ENCODE measurements at regions not wholly inside any gene's neighbourhood (a gene's known extent, or its start where the extent isn't known, plus 50 kb on each side); places are given as distances from the start of the nearest gene placed in this dataset.
A peak's percentile ranks its signal among the peaks of the same experiment; 100 is the strongest.

DNA sequence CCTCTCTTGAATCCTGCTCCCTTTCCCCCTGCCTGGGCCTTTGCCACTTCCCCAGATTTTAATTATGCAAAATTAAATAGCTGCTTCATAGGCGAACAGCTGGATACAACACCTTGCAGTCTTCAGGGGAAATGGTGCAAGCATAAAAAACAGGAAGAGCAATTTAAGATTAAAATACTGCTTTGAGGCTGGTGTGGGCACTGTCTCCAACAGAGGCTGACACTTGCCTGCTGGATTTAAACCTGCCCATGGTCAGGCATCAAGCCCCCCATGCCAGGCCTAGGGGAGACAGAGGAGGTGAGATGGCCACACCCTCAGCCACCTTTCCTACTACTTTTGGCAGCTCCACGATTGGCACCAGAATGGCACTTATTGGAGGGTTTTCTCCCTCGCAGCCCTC, 110.1 kb upstream of the DIO3 start:
- 76 to 83% (median 80%) methylated on average over 3 of the region's 3 CpGs for WGBS, 5 donors
- Histone ChIP-seq H3K27me3 (peaks cover 0 to 52% (median 5%) of the 10 kb centered on the region in 3 donors), H3K27ac (no peak overlapping the region), H3K9me3 (no peaks in the 10 kb centered on the region), H3K4me1 (no peaks in the 10 kb centered on the region), H3K4me3 (no peak overlapping the region), H3K36me3 (no peaks in the 10 kb centered on the region)
- TF ChIP-seq POLR2AphosphoS5 (IDR thresholded peaks at IDR 0.05) (no peak), EP300 (IDR thresholded peaks at IDR 0.05) (no peak), POLR2A (IDR thresholded peaks at IDR 0.05) (no peak)
- TF ChIP-seq, protein P1, sequence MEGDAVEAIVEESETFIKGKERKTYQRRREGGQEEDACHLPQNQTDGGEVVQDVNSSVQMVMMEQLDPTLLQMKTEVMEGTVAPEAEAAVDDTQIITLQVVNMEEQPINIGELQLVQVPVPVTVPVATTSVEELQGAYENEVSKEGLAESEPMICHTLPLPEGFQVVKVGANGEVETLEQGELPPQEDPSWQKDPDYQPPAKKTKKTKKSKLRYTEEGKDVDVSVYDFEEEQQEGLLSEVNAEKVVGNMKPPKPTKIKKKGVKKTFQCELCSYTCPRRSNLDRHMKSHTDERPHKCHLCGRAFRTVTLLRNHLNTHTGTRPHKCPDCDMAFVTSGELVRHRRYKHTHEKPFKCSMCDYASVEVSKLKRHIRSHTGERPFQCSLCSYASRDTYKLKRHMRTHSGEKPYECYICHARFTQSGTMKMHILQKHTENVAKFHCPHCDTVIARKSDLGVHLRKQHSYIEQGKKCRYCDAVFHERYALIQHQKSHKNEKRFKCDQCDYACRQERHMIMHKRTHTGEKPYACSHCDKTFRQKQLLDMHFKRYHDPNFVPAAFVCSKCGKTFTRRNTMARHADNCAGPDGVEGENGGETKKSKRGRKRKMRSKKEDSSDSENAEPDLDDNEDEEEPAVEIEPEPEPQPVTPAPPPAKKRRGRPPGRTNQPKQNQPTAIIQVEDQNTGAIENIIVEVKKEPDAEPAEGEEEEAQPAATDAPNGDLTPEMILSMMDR (IDR thresholded peaks at IDR 0.05) = no peak
- intact Hi-C loops (cut with DNase I; ENCODE audit: low total_unique reads) = no loop called here
- DNase-seq = peak in 1 of 2 donors; percentile 9

DNA sequence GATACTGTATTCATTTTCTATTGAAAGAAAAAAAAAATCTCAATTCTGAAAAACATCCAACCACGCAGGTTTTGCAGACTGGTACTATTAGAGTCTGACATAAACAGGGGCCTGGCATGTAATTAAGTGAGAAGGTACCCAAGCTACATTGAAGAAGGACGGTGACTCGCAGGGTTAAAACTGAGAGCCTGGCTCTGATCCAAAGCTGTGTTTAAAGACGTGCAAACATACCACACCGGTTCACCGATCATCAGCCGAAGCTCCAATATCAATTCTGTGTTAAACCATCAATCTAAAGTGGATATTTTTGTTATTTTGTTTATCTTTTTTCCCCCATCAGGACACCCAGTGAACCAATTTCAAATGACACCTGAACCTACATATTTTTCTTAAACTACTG, 108.1 kb upstream of the DIO3 start:
- Histone ChIP-seq H3K27ac (no peak overlapping the region), H3K9me3 (no peaks in the 10 kb centered on the region), H3K36me3 (no peaks in the 10 kb centered on the region), H3K27me3 (peaks cover 13 to 56% (median 18%) of the 10 kb centered on the region in 3 donors), H3K4me1 (peaks cover 0 to 11% (median under 1%) of the 10 kb centered on the region in 4 donors), H3K4me3 (no peak overlapping the region)
- DNase-seq = no peak
- WGBS, 5 donors = 48 to 52% (median 49%) methylated on average over 7 of the region's 7 CpGs
- TF ChIP-seq, protein P1 (IDR thresholded peaks at IDR 0.05) = no peak
- TF ChIP-seq EP300 (IDR thresholded peaks at IDR 0.05) = no peak
- TF ChIP-seq POLR2AphosphoS5 (IDR thresholded peaks at IDR 0.05) = no peak
- no peak for TF ChIP-seq POLR2A (IDR thresholded peaks at IDR 0.05)
- intact Hi-C loops (cut with DNase I; ENCODE audit: low total_unique reads) = no loop called here

DNA sequence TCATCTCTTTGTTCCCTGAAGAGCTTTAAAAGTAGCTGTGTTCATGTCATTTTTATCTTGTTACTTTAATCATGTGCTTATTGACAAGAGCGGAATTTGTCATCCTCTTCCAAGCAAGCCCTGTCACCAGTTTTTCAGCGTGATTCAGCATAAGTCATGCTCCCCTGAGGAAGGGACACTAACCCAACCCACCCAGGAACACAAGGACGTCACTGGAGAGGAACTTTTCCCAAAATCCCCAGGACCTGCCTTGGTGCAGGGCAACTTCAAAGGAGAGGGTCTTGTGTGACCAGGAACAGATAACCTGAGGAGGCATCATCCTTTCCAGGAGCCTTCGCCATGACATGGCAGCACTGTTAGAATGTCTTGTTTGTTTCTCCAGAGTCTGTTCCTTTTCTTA, 107.1 kb upstream of the DIO3 start:
- peak in 1 of 2 donors; percentile 3 for DNase-seq
- intact Hi-C loops (cut with DNase I; ENCODE audit: low total_unique reads) = no loop called here
- TF ChIP-seq POLR2AphosphoS5 (IDR thresholded peaks at IDR 0.05) (no peak), EP300 (IDR thresholded peaks at IDR 0.05) (no peak), POLR2A (IDR thresholded peaks at IDR 0.05) (no peak)
- TF ChIP-seq, protein P1 (IDR thresholded peaks at IDR 0.05) = no peak
- peaks cover 5 to 21% (median 9%) of the 10 kb centered on the region in 4 donors for H3K4me1 ChIP-seq
- WGBS, 5 donors = 63 to 83% (median 72%) methylated on average over 4 of the region's 4 CpGs
- peak overlapping the region in 1 of 5 donors; percentile 32 for H3K27ac ChIP-seq
- H3K9me3 ChIP-seq = no peaks in the 10 kb centered on the region
- H3K27me3 ChIP-seq = peaks cover 23 to 64% (median 25%) of the 10 kb centered on the region in 3 donors
- H3K36me3 ChIP-seq = no peaks in the 10 kb centered on the region
- no peak overlapping the region for H3K4me3 ChIP-seq

DNA sequence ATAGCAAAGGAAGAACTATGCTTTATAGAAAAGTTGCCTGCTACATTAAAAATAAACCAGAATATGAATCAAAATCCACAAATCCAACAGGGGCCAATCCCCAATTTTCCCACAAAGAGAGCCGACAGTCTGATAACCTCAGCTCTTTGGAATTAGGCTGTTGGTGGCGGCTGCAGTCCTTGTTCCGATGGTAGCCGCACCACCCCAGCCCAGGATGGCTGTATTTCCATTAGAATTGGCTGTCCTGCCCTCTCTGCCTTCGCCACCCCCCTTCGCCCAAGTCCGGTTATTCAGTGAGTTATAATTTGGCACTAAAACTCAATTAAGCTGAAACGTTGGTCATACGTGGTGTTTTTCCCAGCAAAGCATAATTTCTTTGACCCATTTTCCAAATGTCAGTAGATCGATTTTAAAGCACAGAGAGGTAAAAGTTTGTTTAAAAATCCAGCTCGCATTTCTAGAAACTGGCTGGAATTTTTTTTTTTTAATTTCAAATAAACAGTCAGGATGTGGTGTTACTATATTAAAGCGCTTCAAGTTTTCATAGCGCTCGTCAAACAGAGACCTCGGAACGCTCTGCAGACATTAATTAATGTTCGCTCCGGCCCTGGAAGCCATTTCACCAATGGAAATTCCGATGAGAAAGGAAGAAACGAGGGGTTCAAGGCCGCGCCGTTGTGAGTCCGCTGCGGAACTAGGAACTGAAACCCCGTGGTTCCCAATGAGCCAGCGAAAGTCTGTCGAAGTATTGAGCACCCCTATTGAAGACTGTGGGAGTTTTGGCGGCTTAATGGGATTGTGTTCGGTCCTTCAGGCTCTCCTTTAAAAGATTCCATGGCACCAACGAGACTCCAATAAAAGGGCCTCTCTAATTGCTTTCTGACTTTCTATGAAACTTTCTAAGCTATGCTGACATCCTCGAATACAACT, 104.8 kb upstream of the DIO3 start:
- intact Hi-C loops (cut with DNase I; ENCODE audit: low total_unique reads) = no loop called here
- H3K9me3 ChIP-seq = no peaks in the 10 kb centered on the region
- no peak overlapping the region for H3K4me3 ChIP-seq
- peaks cover 25 to 81% (median 38%) of the 10 kb centered on the region in 3 donors for H3K27me3 ChIP-seq
- WGBS, 5 donors = 22 to 35% (median 26%) methylated on average over 32 of the region's 32 CpGs
- TF ChIP-seq POLR2AphosphoS5 (IDR thresholded peaks at IDR 0.05) = no peak
- TF ChIP-seq EP300 (IDR thresholded peaks at IDR 0.05) = no peak
- no peak for TF ChIP-seq POLR2A (IDR thresholded peaks at IDR 0.05)
- TF ChIP-seq, protein P1 (IDR thresholded peaks at IDR 0.05) = no peak
- H3K36me3 ChIP-seq = no peaks in the 10 kb centered on the region
- no peak overlapping the region for H3K27ac ChIP-seq
- no peak for DNase-seq
- peaks cover 9 to 24% (median 11%) of the 10 kb centered on the region in 4 donors for H3K4me1 ChIP-seq
